Nephron (organoid): ENCODE measurements at regions not wholly inside any gene's neighbourhood (a gene's known extent, or its start where the extent isn't known, plus 50 kb on each side); places are given as distances from the start of the nearest gene placed in this dataset.
A peak's percentile ranks its signal among the peaks of the same experiment; 100 is the strongest.
"Not testable (repeated sequence)": the region's sequence is repeated elsewhere in the genome, so short reads cannot be mapped to it uniquely, and the experiment has no call there.

Source experiments
- H3K27ac Mint-ChIP-seq, 3 experiments: 2 replicates each; pipeline ENCODE4 v1.8.0; 2020; ENCODE audit warnings: mixed read lengths in 3 of 3, mild to moderate bottlenecking in 2 of 3, moderate library complexity in 1 of 3
- H3K27me3 Mint-ChIP-seq: 2 replicates; pipeline ENCODE4 v1.8.0; 2021; ENCODE audit warnings: low read depth, mild to moderate bottlenecking, moderate library complexity, mixed read lengths
- H3K36me3 Mint-ChIP-seq: 2 replicates; pipeline ENCODE4 v1.8.0; 2020; ENCODE audit warnings: low read depth, mixed read lengths
- H3K4me1 Mint-ChIP-seq: 2 replicates; pipeline ENCODE4 v1.8.0; 2020; ENCODE audit warnings: mixed read lengths
- H3K4me3 Mint-ChIP-seq, 3 experiments: 2 replicates each; pipeline ENCODE4 v1.8.0; 2020; ENCODE audit warnings: mild to moderate bottlenecking in 3 of 3, mixed read lengths in 3 of 3, moderate library complexity in 2 of 3
- H3K9me3 Mint-ChIP-seq: 2 replicates; pipeline ENCODE4 v1.8.0; 2020; ENCODE audit warnings: mixed read lengths

DNA sequence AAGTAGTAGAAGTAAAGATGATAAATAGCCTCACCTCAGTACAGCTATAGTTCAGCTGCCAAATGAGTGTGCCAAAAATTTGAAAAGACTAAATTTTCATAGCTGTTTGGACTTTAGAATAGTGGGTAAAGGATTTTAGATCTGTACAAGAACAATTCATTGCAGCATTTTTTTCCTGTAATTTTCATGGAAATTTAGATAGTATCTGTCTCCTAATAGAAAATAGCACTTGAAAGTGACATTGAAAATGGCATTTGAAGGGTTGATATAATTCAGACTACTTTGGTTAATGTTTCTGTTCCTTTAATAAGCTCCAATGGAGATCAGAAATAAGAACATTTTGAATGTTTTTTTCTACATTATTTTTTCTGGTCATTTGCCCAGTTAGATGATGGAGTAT lies 292.7 kb downstream of the ZNF37A start:
- H3K4me1 Mint-ChIP-seq, H3K9me3 Mint-ChIP-seq, H3K36me3 Mint-ChIP-seq, H3K27ac Mint-ChIP-seq, H3K4me3 Mint-ChIP-seq, H3K27me3 Mint-ChIP-seq: not testable (repeated sequence)

DNA sequence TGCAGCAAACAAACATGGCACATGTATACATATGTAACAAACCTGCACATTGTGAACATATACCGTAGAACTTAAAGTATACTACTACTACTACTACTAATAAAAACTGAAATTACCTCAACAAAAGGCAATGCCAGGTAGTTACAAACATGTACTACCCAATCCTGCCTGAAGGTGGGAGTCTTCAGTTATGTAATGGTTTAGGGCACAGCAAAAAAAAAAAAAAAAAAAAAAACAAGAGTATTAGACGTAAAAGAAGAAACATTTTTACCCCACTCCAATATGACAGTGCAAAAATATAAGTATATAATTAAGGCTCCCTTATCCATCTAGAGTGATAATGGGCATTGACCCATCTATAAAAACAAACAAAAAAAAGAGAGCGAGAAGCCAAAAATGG lies 296.6 kb downstream of the ZNF37A start:
- not testable (repeated sequence) for H3K36me3 Mint-ChIP-seq, H3K27ac Mint-ChIP-seq, H3K9me3 Mint-ChIP-seq, H3K4me1 Mint-ChIP-seq, H3K27me3 Mint-ChIP-seq, H3K4me3 Mint-ChIP-seq

DNA sequence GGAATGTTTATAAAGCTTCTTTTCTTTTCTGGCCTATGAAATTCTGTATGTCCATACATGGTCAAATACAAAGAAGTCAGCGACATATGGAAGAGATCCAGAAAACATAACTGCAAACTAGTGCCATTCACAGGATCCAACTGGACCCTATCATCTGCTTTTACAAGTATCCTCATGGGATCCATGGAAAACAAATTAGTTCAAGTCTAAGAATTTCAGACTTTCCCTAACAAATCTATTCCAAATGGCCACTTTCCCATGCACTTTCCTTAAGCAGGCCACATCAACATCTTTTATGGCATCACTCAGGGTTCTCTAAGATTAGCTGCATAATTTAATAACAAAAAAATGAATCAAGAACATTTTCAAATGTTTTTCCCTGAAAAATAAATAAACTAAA lies 301.3 kb downstream of the ZNF37A start:
- not testable (repeated sequence) for H3K4me3 Mint-ChIP-seq, H3K36me3 Mint-ChIP-seq, H3K4me1 Mint-ChIP-seq, H3K27ac Mint-ChIP-seq, H3K9me3 Mint-ChIP-seq, H3K27me3 Mint-ChIP-seq

DNA sequence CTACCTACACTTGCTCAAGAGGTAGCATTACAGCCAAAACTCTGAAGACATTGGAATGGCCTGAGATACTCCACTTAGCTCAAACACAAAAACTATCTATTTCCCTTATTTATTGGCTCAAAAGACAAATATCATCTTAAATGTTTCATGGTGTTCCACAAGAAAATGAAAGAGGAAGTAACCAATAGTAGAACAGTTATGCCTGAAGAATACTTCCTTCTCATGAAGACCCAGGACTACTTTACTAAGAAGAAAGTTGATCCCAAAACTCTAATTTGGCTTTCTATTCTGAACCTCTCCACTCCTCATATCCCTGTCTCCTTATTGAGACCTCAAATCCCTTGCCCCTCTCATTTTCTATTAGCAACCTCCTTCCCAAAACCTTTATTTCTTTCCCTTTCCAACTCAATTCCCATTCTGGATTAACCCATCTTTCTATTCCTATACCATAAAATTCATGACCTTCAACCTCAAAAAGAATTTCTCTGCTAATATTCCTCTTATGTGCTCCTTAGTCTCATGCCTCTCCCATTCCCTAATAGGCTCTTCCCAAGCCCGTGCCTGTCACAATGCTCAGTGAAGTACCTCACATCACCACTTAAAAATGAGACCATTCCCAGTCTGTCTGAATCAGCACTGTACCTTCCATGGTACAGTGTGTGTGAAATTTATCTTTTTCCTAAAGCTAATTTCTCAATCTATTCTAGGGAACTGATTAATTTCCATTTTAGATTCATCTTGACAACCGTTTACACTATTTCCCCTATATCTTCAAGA lies 302.2 kb downstream of the ZNF37A start:
- not testable (repeated sequence) for H3K27ac Mint-ChIP-seq, H3K27me3 Mint-ChIP-seq, H3K4me3 Mint-ChIP-seq, H3K9me3 Mint-ChIP-seq, H3K36me3 Mint-ChIP-seq, H3K4me1 Mint-ChIP-seq

DNA sequence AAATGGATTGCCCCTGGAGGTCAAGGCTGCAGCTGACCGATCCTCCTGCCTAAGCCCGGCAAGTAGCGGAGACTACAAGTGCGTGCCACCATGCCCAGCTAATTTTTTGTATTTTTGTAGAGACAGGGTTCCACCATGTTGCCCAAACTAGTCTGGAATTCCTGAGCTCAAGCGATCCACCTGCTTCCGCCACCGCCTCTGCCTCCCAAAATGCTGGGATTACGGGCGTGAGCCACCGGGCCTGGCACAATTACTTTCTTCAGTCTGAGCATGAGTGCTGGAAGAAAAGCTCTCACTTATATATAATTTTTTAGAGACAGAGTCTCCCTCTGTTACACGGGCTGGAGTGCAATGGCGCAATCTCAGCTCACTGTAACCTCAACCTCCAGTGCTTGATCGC lies 307.4 kb downstream of the ZNF37A start:
- peak overlapping the region in 1 of 3 experiments; percentile 26 for H3K4me3 Mint-ChIP-seq

DNA sequence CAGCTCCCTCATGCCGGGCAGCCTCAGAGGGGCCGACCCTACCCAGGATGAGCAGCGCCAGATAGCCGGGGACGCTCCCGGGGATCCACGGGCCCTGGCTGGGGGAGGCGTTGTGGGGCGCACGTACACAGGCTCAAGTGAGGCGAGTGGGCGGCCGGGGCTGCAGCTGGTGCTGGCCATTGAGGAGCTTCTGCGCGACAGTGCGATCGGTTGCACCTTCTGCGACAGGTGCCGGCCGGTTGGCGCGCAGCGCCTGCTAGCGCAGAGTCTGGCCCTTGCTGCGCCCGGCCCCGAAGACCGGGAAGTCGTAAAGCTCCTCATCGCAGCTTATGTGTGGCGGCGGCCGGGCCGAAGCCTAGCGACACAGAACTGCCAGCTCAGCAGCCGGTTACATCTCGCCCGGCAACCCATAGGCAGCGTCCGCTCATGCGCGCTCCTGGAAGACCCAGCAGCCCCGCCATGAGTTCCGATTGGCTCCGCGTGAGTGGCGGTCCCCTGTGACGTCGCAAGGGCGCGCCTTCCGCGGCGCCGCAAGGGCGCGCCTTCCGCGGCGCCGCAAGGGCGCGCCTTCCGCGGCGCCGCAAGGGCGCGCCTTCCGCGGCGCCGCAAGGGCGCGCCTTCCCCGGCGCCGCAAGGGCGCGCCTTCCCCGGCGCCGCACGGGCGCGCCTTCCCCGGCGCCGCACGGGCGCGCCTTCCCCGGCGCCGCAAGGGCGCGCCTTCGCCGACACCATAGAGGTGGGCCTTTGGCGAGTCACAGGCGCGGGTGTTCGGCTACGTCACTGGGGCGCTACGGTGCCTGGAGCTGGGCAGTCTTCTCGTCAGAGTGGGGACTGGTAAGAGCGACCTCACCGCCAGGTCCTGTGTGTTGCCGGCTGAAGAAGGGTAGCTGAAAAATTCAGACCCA lies 308.6 kb downstream of the ZNF37A start:
- not testable (repeated sequence) for H3K36me3 Mint-ChIP-seq, H3K4me1 Mint-ChIP-seq, H3K27me3 Mint-ChIP-seq, H3K9me3 Mint-ChIP-seq
- peak overlapping the region; percentile 91 to 98 (median 97) for H3K27ac Mint-ChIP-seq
- peak overlapping the region; percentile 85 to 88 (median 87) for H3K4me3 Mint-ChIP-seq

More for the DNA sequence above, 307.4 kb downstream of the ZNF37A start:
- H3K9me3 Mint-ChIP-seq, H3K27me3 Mint-ChIP-seq, H3K4me1 Mint-ChIP-seq, H3K36me3 Mint-ChIP-seq, H3K27ac Mint-ChIP-seq: not testable (repeated sequence)

DNA sequence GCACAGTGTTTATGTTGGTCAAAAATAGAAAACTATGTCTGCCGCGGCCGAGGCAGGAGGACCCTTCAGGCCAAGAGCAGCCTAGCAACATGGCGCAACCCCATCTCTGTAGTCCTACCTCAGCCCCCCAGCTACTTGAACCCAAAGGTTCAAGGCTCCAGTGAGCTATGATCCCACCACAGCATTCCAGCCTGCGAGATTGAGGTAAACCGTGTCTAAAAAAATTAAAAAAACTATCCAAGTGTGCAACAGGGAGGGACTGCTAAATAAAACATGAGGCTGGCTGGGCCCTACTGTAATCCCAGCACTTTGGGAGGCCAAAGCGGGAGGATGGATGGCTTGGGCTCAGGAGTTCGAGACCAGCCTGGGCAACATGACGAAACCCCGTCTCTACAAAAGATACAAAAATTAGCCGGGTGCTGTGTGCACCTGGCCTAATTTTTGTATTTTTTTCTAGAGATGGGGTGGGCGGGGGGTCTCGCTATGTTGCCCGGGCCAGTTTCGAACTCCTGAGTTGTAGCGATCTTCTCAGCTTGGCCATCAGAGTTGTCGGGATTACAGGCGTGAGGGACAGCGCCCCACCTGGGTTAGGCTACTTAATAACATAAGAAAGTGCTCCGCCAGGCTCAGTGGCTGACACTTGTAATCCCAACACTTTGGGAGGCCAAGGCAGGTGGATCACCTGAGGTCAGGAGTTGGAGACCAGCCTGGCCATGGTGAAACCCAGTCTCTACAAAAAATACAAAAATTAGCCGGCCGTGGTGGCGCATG lies 309.4 kb downstream of the ZNF37A start:
- H3K4me3 Mint-ChIP-seq: peak overlapping the region; percentile 80 to 88 (median 85)
- H3K4me1 Mint-ChIP-seq, H3K36me3 Mint-ChIP-seq: not testable (repeated sequence)

DNA sequence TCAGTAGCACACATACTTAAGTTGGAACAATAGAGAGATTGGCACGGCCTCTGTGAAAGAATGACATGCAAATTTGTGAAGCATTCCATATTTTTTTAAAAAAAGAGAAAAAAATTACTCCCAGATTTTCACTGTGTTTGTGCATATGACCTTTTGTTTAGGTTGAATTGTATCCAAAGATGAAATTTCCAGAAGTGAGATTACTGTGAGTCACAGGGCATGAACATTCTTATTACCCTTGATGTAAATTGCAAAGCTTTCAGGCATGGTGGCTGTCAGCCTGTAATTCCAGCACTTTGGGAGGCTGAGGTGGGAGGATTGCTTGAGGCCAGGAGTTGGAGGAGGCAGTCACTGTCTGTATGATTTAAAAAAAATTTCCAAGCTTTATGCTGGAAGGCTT lies 329.5 kb downstream of the ZNF37A start:
- H3K27me3 Mint-ChIP-seq, H3K4me1 Mint-ChIP-seq, H3K36me3 Mint-ChIP-seq, H3K27ac Mint-ChIP-seq, H3K9me3 Mint-ChIP-seq, H3K4me3 Mint-ChIP-seq: not testable (repeated sequence)

More for the DNA sequence above, 309.4 kb downstream of the ZNF37A start:
- not testable (repeated sequence) for H3K9me3 Mint-ChIP-seq, H3K27me3 Mint-ChIP-seq
- H3K27ac Mint-ChIP-seq: peak overlapping the region; percentile 91 to 98 (median 97)

DNA sequence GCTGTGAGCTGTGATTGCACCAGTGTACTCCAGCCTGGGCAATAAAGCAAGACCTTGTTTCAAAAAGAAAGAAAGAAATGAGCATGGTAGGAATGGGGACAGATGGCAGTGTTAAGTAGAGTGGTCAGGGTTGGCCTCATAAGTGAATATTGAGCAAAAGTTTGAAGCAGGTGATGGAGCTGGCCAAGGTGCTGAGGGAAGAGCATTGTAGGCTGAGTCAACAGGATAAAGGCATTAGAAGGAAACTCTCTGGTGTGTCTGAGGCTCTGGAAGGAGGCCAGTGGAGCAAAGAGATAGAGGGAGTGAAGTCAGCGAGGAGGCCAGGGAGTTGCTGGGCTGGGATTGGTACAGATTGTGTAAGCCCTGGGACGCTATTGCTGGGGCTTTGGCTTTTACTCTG lies 336.1 kb downstream of the ZNF37A start:
- H3K4me1 Mint-ChIP-seq, H3K36me3 Mint-ChIP-seq, H3K27ac Mint-ChIP-seq, H3K27me3 Mint-ChIP-seq, H3K4me3 Mint-ChIP-seq, H3K9me3 Mint-ChIP-seq: not testable (repeated sequence)

DNA sequence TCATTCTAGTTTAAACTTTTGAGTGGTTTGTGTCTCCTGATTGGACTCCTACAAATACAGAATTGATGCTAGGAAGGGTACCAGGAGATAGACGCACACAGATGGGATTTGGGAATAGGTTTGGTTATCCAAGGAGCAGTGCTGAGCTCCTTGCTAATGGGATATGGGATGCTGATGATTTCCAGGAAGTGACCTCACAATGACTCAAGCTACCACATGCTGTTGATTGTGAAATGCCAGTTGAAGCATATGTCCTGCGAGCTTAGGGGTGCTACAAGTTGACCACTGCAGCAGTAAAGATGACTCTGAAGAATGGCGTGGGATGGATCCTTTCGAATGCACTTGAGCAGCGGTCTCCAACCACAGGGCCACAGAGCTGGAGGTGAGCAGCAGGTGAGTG lies 343.2 kb downstream of the ZNF37A start:
- not testable (repeated sequence) for H3K9me3 Mint-ChIP-seq, H3K4me1 Mint-ChIP-seq, H3K27ac Mint-ChIP-seq, H3K36me3 Mint-ChIP-seq, H3K4me3 Mint-ChIP-seq, H3K27me3 Mint-ChIP-seq

DNA sequence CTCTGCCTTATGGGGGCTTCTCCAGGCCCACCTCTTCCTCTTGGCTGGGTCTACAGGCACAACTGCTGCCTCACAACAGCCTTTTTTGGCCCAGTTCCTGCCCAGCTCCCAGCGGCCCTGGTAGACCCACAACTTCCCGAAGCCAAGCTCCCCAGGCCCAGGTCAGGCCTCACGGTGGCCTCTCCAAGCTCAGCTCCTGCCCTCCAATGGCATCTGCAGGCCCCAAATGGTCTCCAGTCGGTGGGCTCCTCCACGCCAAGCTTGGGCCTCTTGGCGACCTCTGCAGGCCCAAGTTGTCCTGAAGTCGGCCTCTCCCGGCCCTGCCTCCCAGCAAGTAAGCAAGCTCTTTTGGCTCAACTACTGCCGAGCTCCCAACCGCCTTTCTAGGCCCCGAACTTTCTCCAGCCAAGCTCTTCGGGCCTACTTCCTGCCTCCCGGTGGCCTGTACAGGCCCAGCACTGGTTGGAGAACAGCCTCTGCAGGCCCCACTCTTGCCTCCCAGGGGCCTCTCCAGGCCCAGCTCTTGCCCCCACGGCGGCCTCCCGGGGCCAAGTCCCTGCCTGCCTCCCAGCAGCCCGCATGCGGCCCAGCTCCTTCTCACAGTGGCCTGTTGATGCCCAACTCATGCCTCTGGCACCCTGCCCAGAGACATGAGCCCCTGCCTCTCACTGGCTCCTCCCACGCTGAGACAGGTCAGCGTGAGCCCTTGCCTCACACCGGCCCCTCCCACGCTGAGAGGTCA lies 354.6 kb downstream of the ZNF37A start:
- H3K9me3 Mint-ChIP-seq, H3K4me3 Mint-ChIP-seq, H3K27ac Mint-ChIP-seq, H3K27me3 Mint-ChIP-seq, H3K4me1 Mint-ChIP-seq: not testable (repeated sequence)
- H3K36me3 Mint-ChIP-seq: peaks cover 11% of the 10 kb centered on the region

DNA sequence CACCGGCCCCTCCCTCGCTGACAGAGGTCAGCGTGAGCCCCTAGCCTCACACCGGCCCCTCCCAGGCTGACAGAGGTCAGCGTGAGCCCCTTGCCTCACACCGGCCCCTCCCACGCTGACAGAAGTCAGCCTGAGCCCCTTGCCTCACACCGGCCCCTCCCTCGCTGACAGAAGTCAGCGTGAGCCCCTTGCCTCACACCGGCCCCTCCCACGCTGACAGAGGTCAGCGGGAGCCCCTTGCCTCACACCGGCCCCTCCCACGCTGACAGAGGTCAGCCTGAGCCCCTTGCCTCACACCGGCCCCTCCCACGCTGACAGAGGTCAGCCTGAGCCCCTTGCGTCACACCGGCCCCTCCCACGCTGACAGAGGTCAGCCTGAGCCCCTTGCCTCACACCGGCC lies 355.5 kb downstream of the ZNF37A start:
- not testable (repeated sequence) for H3K4me1 Mint-ChIP-seq, H3K9me3 Mint-ChIP-seq, H3K27ac Mint-ChIP-seq, H3K27me3 Mint-ChIP-seq, H3K4me3 Mint-ChIP-seq
- H3K36me3 Mint-ChIP-seq: peaks cover 11% of the 10 kb centered on the region

DNA sequence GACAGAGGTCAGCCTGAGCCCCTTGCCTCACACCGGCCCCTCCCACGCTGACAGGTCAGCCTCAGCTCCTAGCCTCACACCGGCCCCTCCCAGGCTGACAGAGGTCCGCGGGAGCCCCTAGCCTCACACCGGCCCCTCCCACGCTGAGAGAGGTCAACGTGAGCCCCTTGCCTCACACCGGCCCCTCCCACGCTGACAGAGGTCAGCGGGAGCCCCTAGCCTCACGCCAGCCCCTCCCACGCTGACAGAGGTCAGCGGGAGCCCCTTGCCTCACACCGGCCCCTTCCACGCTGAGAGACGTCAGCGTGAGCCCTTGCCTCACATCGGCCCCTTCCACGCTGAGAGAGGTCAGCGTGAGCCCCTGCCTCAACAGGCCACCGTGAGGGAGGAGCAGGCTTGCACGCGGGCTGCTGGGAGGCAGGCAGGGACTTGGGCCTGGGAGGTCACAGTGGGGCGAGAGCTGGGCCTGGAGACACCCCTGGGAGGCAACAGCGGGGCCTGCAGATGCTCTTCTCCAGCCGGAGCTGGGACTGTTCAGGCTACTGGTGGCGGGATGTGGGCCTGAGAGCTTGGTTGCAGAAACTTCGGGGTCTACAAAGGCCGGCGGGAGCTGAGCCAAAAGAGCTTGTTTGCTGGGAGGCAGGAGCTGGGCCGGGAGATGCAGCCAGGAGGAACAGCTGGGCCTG lies 356.4 kb downstream of the ZNF37A start:
- H3K4me3 Mint-ChIP-seq: not testable (repeated sequence)

More for the DNA sequence above, 356.4 kb downstream of the ZNF37A start:
- H3K27ac Mint-ChIP-seq, H3K27me3 Mint-ChIP-seq, H3K4me1 Mint-ChIP-seq, H3K9me3 Mint-ChIP-seq: not testable (repeated sequence)
- H3K36me3 Mint-ChIP-seq: peaks cover 11% of the 10 kb centered on the region
